ENCODE measurements at regions not wholly inside any gene's neighbourhood (a gene's known extent, or its start where the extent isn't known, plus 50 kb on each side); places are given as distances from the start of the nearest gene placed in this dataset.
"Not testable (repeated sequence)": the region's sequence is repeated elsewhere in the genome, so short reads cannot be mapped to it uniquely, and the experiment has no call there.

- no peak for DNase-seq
Measured at GRCh38 chr14:101294136-101294535, 267.2 kb upstream of the DIO3 start.

- DNase-seq: not testable (repeated sequence)
Measured at GRCh38 chr14:101299781-101300180, 261.5 kb upstream of the DIO3 start.

GRCh38 chr14:101301011-101301410 lies 260.3 kb upstream of the DIO3 start:
- no peak for DNase-seq

- DNase-seq: not testable (repeated sequence)
Measured at GRCh38 chr14:101307162-101307561, 254.1 kb upstream of the DIO3 start.

GRCh38 chr14:101311186-101311585 lies 250.1 kb upstream of the DIO3 start:
- DNase-seq: not testable (repeated sequence)

- peak in 1 of 2 experiments; percentile 19 for DNase-seq
Measured at GRCh38 chr14:101313268-101313667, 248.0 kb upstream of the DIO3 start.

- DNase-seq: no peak
Measured at GRCh38 chr14:101315802-101316296, 245.4 kb upstream of the DIO3 start.

- no peak for DNase-seq
Measured at GRCh38 chr14:101318271-101318670, 243.0 kb upstream of the DIO3 start.

GRCh38 chr14:101320396-101320795 lies 240.9 kb upstream of the DIO3 start:
- no peak for DNase-seq

GRCh38 chr14:101322223-101322622 lies 239.1 kb upstream of the DIO3 start:
- no peak for DNase-seq

GRCh38 chr14:101323111-101323510 lies 238.2 kb upstream of the DIO3 start:
- no peak for DNase-seq

- DNase-seq: not testable (repeated sequence)
Measured at GRCh38 chr14:101323614-101324235, 237.6 kb upstream of the DIO3 start.

- no peak for DNase-seq
Measured at GRCh38 chr14:101325319-101325718, 236.0 kb upstream of the DIO3 start.

- no peak for DNase-seq
Measured at GRCh38 chr14:101328412-101329028, 232.8 kb upstream of the DIO3 start.

GRCh38 chr14:101330416-101331140 lies 230.7 kb upstream of the DIO3 start:
- DNase-seq: no peak

- DNase-seq: no peak
Measured at GRCh38 chr14:101331141-101331525, 230.2 kb upstream of the DIO3 start.

GRCh38 chr14:101331661-101332169 lies 229.6 kb upstream of the DIO3 start:
- DNase-seq: no peak

- DNase-seq: no peak
Measured at GRCh38 chr14:101332281-101332680, 229.0 kb upstream of the DIO3 start.

GRCh38 chr14:101333335-101334280 lies 227.7 kb upstream of the DIO3 start:
- no peak for DNase-seq

GRCh38 chr14:101334656-101335055 lies 226.6 kb upstream of the DIO3 start:
- DNase-seq: no peak

- no peak for DNase-seq
Measured at GRCh38 chr14:101335061-101335661, 226.1 kb upstream of the DIO3 start.

- DNase-seq: no peak
Measured at GRCh38 chr14:101336183-101336582, 225.1 kb upstream of the DIO3 start.
